Activated T-cell treated with anti-CD3 and anti-CD28 coated beads, Interleukin-2, amount 50 U/mL, for 4 hours (primary cell): ENCODE measurements at regions not wholly inside any gene's neighbourhood (a gene's known extent, or its start where the extent isn't known, plus 50 kb on each side); places are given as distances from the start of the nearest gene placed in this dataset.
A peak's percentile ranks its signal among the peaks of the same experiment; 100 is the strongest.

Experiments
- ATAC-seq, 2 donors: fragments of 200-7000 bp; cut with Tn5 transposase; one replicate each; pipeline ENCODE4 v1.10.0; 2021
- DNase-seq: peaks from one replicate; pipeline ENCODE4 v3.0.0-alpha.2; 2020
- H3K27me3 Mint-ChIP-seq: one replicate; pipeline ENCODE4 v1.8.0; 2021; ENCODE audit warnings: low read depth, mixed read lengths
- H3K36me3 Mint-ChIP-seq: one replicate; pipeline ENCODE4 v1.8.0; 2022; ENCODE audit warnings: mixed read lengths; ENCODE audit not compliant: insufficient read depth
- H3K4me1 Mint-ChIP-seq: one replicate; pipeline ENCODE4 v1.8.0; 2021; ENCODE audit warnings: low read depth, mixed read lengths
- H3K4me3 Mint-ChIP-seq: one replicate; pipeline ENCODE4 v1.8.0; 2021; ENCODE audit warnings: mild to moderate bottlenecking, moderate library complexity, mixed read lengths
- H3K9me3 Mint-ChIP-seq: one replicate; pipeline ENCODE4 v1.8.0; 2021; ENCODE audit warnings: mixed read lengths

GRCh38 chr3:31453430-31453829 is 79.3 kb upstream of the STT3B start:
- Mint-ChIP-seq H3K4me1 (peaks cover 12% of the 10 kb centered on the region), H3K4me3 (no peak overlapping the region), H3K27me3 (no peaks in the 10 kb centered on the region), H3K9me3 (peaks cover 11% of the 10 kb centered on the region), H3K36me3 (peaks cover 4% of the 10 kb centered on the region)
- DNase-seq (no peak), ATAC-seq (no peak)

- H3K4me1 Mint-ChIP-seq, result peaks cover 6% of the 10 kb centered on the region
- no peaks in the 10 kb centered on the region for H3K27me3 Mint-ChIP-seq
- ATAC-seq (no peak), DNase-seq (no peak)
- H3K4me3 Mint-ChIP-seq, result no peak overlapping the region
- H3K9me3 Mint-ChIP-seq, result peaks cover 4% of the 10 kb centered on the region
- H3K36me3 Mint-ChIP-seq, result no peaks in the 10 kb centered on the region
Observed at GRCh38 chr3:31455524-31455923, 77.2 kb upstream of the STT3B start.

- no peak for ATAC-seq
- Mint-ChIP-seq H3K36me3 (no peaks in the 10 kb centered on the region), H3K9me3 (peaks cover 4% of the 10 kb centered on the region), H3K4me1 (peaks cover 11% of the 10 kb centered on the region), H3K4me3 (no peak overlapping the region), H3K27me3 (no peaks in the 10 kb centered on the region)
- DNase-seq, result no peak
Observed at GRCh38 chr3:31456373-31456772, 76.4 kb upstream of the STT3B start.

DNA sequence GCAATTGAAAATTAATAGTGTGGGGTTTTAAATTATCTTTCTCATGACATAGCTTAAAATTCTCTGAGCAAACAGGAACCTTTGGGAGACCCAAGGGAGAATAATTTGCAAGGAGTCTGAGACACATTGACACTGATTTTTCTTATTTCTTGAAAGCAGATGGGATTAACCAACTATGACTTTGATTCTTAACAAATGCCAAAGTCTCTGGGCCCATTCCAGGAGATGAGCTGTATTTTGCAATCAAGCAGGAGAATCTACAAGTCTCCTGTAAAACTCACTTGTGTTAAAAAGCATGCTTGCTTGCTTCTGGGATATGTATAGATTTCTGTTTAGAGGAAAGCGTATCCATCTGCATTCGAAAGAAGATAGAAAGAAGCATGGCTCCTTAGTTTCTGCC is 71.3 kb upstream of the STT3B start:
- no peaks in the 10 kb centered on the region for H3K36me3 Mint-ChIP-seq
- H3K4me3 Mint-ChIP-seq, result peak overlapping the region; percentile 58
- no peaks in the 10 kb centered on the region for H3K27me3 Mint-ChIP-seq
- no peak for DNase-seq
- no peaks in the 10 kb centered on the region for H3K9me3 Mint-ChIP-seq
- no peak for ATAC-seq
- H3K4me1 Mint-ChIP-seq, result peaks cover 57% of the 10 kb centered on the region

- H3K27me3 Mint-ChIP-seq, result no peaks in the 10 kb centered on the region
- peaks cover 63% of the 10 kb centered on the region for H3K4me1 Mint-ChIP-seq
- peak; percentile 72 to 77 for ATAC-seq
- H3K9me3 Mint-ChIP-seq, result no peaks in the 10 kb centered on the region
- no peak for DNase-seq
- no peaks in the 10 kb centered on the region for H3K36me3 Mint-ChIP-seq
- H3K4me3 Mint-ChIP-seq, result peak overlapping the region; percentile 58
Observed at GRCh38 chr3:31462050-31462569, 70.6 kb upstream of the STT3B start.

DNA sequence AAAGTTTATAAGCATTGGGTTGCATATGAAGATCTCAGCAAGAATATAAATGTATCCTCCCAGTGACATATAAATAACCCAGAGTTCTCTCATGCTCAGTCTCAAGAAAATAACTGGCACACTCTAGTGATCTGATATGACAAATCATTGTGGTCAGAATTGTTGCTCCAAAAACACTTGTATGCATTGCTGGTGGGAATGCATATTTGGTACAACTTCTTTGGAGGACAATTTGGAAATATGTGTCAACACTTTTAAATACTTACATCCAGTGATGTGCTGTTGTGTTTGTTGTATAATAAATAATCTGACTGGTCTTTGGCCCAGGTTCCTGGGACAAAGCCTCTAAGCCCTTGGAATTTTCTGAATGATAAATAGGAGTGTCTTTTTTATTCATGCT is 66.7 kb upstream of the STT3B start:
- ATAC-seq (no peak), DNase-seq (no peak)
- H3K4me3 Mint-ChIP-seq, result no peak overlapping the region
- H3K9me3 Mint-ChIP-seq, result no peaks in the 10 kb centered on the region
- no peaks in the 10 kb centered on the region for H3K27me3 Mint-ChIP-seq
- peaks cover 70% of the 10 kb centered on the region for H3K4me1 Mint-ChIP-seq
- H3K36me3 Mint-ChIP-seq, result no peaks in the 10 kb centered on the region

GRCh38 chr3:31466866-31467265 is 65.9 kb upstream of the STT3B start:
- no peak for ATAC-seq
- H3K4me1 Mint-ChIP-seq, result peaks cover 64% of the 10 kb centered on the region
- H3K27me3 Mint-ChIP-seq, result no peaks in the 10 kb centered on the region
- no peak for DNase-seq
- no peaks in the 10 kb centered on the region for H3K9me3 Mint-ChIP-seq
- no peak overlapping the region for H3K4me3 Mint-ChIP-seq
- peaks cover under 1% of the 10 kb centered on the region for H3K36me3 Mint-ChIP-seq

DNA sequence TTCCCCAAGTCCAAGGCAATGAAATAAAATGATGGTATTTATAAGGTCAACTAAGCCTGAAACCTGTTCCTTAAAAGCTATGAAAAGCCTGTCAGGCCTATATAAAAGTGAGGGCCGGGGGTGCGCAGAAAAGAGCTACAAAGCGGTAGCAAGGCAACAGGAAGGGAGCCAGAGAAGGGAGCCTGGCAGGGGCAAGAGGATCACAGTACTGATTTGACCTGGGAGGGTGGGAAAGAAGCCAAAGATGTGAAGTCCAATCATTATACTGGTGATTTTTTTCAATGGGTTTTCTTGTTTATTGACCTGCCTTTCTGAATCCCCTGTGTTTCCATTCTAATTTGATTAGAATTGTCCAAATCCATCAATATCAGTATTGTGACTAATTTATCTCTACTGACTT is 64.3 kb upstream of the STT3B start:
- ATAC-seq (no peak), DNase-seq (no peak)
- H3K27me3 Mint-ChIP-seq, result no peaks in the 10 kb centered on the region
- peaks cover 6% of the 10 kb centered on the region for H3K9me3 Mint-ChIP-seq
- peaks cover 7% of the 10 kb centered on the region for H3K36me3 Mint-ChIP-seq
- peaks cover 62% of the 10 kb centered on the region for H3K4me1 Mint-ChIP-seq
- no peak overlapping the region for H3K4me3 Mint-ChIP-seq

GRCh38 chr3:31469385-31469784 is 63.3 kb upstream of the STT3B start:
- H3K4me3 Mint-ChIP-seq, result no peak overlapping the region
- DNase-seq (no peak), ATAC-seq (no peak)
- peaks cover 10% of the 10 kb centered on the region for H3K9me3 Mint-ChIP-seq
- H3K36me3 Mint-ChIP-seq, result peaks cover 8% of the 10 kb centered on the region
- H3K4me1 Mint-ChIP-seq, result peaks cover 54% of the 10 kb centered on the region
- H3K27me3 Mint-ChIP-seq, result no peaks in the 10 kb centered on the region

- Mint-ChIP-seq H3K4me1 (peaks cover 26% of the 10 kb centered on the region), H3K9me3 (peaks cover 10% of the 10 kb centered on the region), H3K27me3 (no peaks in the 10 kb centered on the region), H3K4me3 (no peak overlapping the region), H3K36me3 (peaks cover 11% of the 10 kb centered on the region)
- ATAC-seq (peak; percentile 98 to 99), DNase-seq (no peak)
Observed at GRCh38 chr3:31472479-31473390, 60.0 kb upstream of the STT3B start.

- no peak overlapping the region for H3K4me3 Mint-ChIP-seq
- H3K27me3 Mint-ChIP-seq, result no peaks in the 10 kb centered on the region
- peaks cover 24% of the 10 kb centered on the region for H3K9me3 Mint-ChIP-seq
- no peak for ATAC-seq
- H3K36me3 Mint-ChIP-seq, result peaks cover 14% of the 10 kb centered on the region
- DNase-seq, result no peak
- peaks cover 17% of the 10 kb centered on the region for H3K4me1 Mint-ChIP-seq
Observed at GRCh38 chr3:31476209-31476608, 56.5 kb upstream of the STT3B start.

DNA sequence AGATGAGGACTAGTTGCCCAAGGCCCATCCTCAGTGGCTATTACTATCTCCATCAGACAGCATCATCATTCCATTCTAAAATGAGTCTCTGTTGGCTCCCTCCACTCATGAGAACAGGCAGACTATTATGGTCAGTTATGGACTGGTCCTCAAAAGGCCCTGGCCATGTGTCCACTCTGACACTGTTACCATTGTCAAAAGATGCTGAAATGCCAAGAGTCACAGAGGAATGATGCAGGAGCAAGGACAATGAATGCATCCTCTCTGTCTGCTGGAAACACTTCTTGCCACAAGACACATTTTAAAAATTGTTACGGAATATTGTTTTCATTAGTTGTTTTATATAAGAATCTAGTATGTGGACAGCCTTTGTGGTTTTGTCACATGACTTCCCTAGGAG is 53.3 kb upstream of the STT3B start:
- no peak overlapping the region for H3K4me3 Mint-ChIP-seq
- peaks cover 6% of the 10 kb centered on the region for H3K36me3 Mint-ChIP-seq
- DNase-seq (no peak), ATAC-seq (no peak)
- H3K4me1 Mint-ChIP-seq, result no peaks in the 10 kb centered on the region
- H3K9me3 Mint-ChIP-seq, result peaks cover 13% of the 10 kb centered on the region
- no peaks in the 10 kb centered on the region for H3K27me3 Mint-ChIP-seq

DNA sequence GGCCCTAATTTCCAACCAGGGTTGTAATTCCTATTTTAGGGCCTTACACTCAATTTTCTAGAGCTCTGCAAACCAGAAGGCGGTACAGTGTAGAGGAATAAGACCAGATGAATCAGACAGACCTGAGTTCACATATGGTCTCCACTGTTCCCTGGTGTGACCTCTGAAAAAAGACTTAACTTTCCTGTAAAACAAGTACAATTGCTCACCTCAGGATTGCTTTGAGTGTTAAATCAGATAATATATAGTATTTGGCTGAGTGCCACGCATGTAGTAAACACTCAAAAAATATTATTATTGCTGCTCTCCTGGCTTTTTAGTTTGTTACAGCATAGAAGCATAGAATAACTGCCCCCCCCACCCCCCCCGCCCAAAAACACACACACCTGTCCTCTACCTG is 51.0 kb upstream of the STT3B start:
- Mint-ChIP-seq H3K36me3 (peaks cover 6% of the 10 kb centered on the region), H3K27me3 (no peaks in the 10 kb centered on the region), H3K9me3 (peaks cover 13% of the 10 kb centered on the region), H3K4me1 (peaks cover 3% of the 10 kb centered on the region), H3K4me3 (no peak overlapping the region)
- ATAC-seq (no peak), DNase-seq (no peak)

GRCh38 chr3:31482493-31483200 is 50.1 kb upstream of the STT3B start:
- H3K4me1 Mint-ChIP-seq, result peaks cover 3% of the 10 kb centered on the region
- no peak overlapping the region for H3K4me3 Mint-ChIP-seq
- no peak for DNase-seq
- ATAC-seq, result no peak
- peaks cover 3% of the 10 kb centered on the region for H3K36me3 Mint-ChIP-seq
- H3K9me3 Mint-ChIP-seq, result peaks cover 13% of the 10 kb centered on the region
- H3K27me3 Mint-ChIP-seq, result no peaks in the 10 kb centered on the region
